HepG2 (cell line): ENCODE measurements at regions not wholly inside any gene's neighbourhood (a gene's known extent, or its start where the extent isn't known, plus 50 kb on each side); places are given as distances from the start of the nearest gene placed in this dataset.

Experiments
- HINFP ChIP-seq: sonication (generic); formaldehyde crosslinking; IDR thresholded peaks from 2 replicates; pipeline ENCODE4 v1.4.0; 2020; ENCODE audit warnings: low read depth, mild to moderate bottlenecking, missing genetic modification reagents
- HNF4A ChIP-seq: sonication (generic); formaldehyde crosslinking; IDR thresholded peaks from 2 replicates; pipeline ENCODE4 v1.4.0; 2020; ENCODE audit warnings: missing genetic modification reagents
- IRF2 ChIP-seq: IDR thresholded peaks from 2 replicates; pipeline ENCODE4 v1.6.1; 2018; ENCODE audit warnings: missing genetic modification reagents, missing compliant biosample characterization
- ISL2 ChIP-seq: sonication (generic); formaldehyde crosslinking; IDR thresholded peaks from 2 replicates; pipeline ENCODE4 v1.5.0; 2020; ENCODE audit warnings: missing genetic modification reagents
- KDM4B ChIP-seq: sonication (generic); formaldehyde crosslinking; IDR thresholded peaks from 2 replicates; pipeline ENCODE4 v1.4.0; 2020; ENCODE audit warnings: missing genetic modification reagents
- KLF6 ChIP-seq: IDR thresholded peaks from 2 replicates; pipeline ENCODE4 v1.8.0; 2016; ENCODE audit warnings: missing biosample characterization, missing genetic modification reagents
- PBX3 ChIP-seq: sonication (generic); formaldehyde crosslinking; IDR thresholded peaks from 2 replicates; pipeline ENCODE4 v1.8.1; 2023; ENCODE audit warnings: missing genetic modification reagents, inconsistent platforms, borderline replicate concordance
- SIX1 ChIP-seq: sonication (generic); formaldehyde crosslinking; IDR thresholded peaks from 2 replicates; pipeline ENCODE4 v1.4.0; 2020; ENCODE audit warnings: missing genetic modification reagents, borderline replicate concordance
- TARDBP ChIP-seq: sonication (generic); formaldehyde crosslinking; IDR thresholded peaks from 2 replicates; pipeline ENCODE4 v1.8.0; 2022; ENCODE audit warnings: mild to moderate bottlenecking, missing genetic modification reagents
- TRIM22 ChIP-seq: fragments of 450-650 bp; IDR thresholded peaks from 2 replicates; pipeline ENCODE4 v1.6.1; 2017
- ZKSCAN1 ChIP-seq: fragments of 150-350 bp; IDR thresholded peaks from 2 replicates; pipeline ENCODE4 v1.6.1; 2014; ENCODE audit warnings: low read length
- ZNF607 ChIP-seq: sonication (generic); formaldehyde crosslinking; IDR thresholded peaks from 2 replicates; pipeline ENCODE4 v1.5.1; 2020; ENCODE audit warnings: missing genetic modification reagents, mild to moderate bottlenecking, borderline replicate concordance
- TF ChIP-seq, protein P1 (sequence below): sonication (generic); formaldehyde crosslinking; IDR thresholded peaks from 2 replicates; pipeline ENCODE4 v1.4.0; 2020; ENCODE audit warnings: missing genetic modification reagents, borderline replicate concordance

DNA sequence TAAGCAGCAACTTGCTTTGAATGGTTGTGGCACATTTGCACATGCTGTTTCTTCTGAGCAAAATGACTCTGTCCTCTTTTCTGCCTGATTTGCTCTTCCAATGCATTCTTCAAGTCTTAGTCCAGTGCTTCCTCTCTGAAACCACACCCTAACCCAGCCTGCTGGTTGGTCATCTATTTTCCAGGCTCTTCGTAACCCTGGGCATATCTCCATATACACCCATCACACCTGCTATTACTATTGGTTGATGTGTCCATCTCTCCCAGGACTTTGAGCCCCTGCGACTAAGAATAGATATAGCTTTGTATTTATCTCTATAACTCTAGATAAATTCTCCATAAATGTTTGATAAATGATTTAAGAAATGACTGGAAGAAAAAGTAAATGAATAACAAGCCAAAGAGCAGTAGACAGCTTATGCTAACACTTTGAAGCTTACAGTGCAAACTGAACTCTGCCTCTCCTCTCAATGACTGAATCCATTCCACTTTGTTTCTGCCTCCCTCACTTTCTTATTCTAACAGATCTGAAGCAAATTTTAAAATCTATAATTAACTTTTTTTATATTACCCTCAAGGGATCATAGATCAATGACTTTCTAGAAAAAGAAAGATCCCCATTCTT is 59.7 kb upstream of the NT5E start (continued):
- TF ChIP-seq ZNF607 (CRISPR knock-in tag) (no peak), TRIM22 (no peak), PBX3 (no peak), TARDBP (peak; percentile 45; the same call in 1 of the 2 replicates), SIX1 (CRISPR knock-in tag) (no peak), IRF2 (no peak), KLF6 (CRISPR knock-in tag) (no peak), ISL2 (CRISPR knock-in tag) (peak; percentile 42; the same call in 1 of the 2 replicates), HINFP (CRISPR knock-in tag) (no peak), ZKSCAN1 (no peak), KDM4B (CRISPR knock-in tag) (no peak), HNF4A (peak; percentile 52)
- TF ChIP-seq, protein P1, sequence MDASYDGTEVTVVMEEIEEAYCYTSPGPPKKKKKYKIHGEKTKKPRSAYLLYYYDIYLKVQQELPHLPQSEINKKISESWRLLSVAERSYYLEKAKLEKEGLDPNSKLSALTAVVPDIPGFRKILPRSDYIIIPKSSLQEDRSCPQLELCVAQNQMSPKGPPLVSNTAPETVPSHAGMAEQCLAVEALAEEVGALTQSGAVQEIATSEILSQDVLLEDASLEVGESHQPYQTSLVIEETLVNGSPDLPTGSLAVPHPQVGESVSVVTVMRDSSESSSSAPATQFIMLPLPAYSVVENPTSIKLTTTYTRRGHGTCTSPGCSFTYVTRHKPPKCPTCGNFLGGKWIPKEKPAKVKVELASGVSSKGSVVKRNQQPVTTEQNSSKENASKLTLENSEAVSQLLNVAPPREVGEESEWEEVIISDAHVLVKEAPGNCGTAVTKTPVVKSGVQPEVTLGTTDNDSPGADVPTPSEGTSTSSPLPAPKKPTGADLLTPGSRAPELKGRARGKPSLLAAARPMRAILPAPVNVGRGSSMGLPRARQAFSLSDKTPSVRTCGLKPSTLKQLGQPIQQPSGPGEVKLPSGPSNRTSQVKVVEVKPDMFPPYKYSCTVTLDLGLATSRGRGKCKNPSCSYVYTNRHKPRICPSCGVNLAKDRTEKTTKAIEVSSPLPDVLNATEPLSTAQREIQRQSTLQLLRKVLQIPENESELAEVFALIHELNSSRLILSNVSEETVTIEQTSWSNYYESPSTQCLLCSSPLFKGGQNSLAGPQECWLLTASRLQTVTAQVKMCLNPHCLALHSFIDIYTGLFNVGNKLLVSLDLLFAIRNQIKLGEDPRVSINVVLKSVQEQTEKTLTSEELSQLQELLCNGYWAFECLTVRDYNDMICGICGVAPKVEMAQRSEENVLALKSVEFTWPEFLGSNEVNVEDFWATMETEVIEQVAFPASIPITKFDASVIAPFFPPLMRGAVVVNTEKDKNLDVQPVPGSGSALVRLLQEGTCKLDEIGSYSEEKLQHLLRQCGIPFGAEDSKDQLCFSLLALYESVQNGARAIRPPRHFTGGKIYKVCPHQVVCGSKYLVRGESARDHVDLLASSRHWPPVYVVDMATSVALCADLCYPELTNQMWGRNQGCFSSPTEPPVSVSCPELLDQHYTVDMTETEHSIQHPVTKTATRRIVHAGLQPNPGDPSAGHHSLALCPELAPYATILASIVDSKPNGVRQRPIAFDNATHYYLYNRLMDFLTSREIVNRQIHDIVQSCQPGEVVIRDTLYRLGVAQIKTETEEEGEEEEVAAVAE = no peak
